ENCODE measurements at regions not wholly inside any gene's neighbourhood (a gene's known extent, or its start where the extent isn't known, plus 50 kb on each side); places are given as distances from the start of the nearest gene placed in this dataset.

DNA sequence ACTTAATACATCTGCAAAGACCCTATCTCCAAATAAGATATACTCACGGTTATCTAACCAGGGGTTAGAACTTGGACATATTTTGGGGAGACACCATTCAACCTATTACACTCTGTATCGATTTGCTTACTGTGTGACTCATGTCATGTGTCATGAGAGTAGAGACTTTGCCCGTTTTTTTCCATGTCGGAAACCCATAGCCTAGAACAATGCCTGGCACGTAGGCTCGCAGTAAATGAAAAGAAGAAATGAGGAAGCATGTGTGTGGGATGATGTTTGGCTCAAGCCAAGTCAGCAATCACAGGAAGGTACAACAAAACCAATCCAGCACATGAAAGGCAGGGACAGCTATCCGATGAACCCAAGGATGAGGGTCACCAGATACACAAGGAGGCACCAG, 94.6 kb upstream of the DNAH5 start:
- no peaks in the 10 kb centered on the region for H3K4me1 ChIP-seq (ENCODE audit: control insufficient read depth, insufficient read depth, low read length)
- H3K4me3 ChIP-seq = no peak overlapping the region
- H3K9me3 ChIP-seq (replicated peaks; ENCODE audit: control insufficient read depth, insufficient read depth, low read length) = no peaks in the 10 kb centered on the region
- no peaks in the 10 kb centered on the region for H4K20me1 ChIP-seq (ENCODE audit: control insufficient read depth, insufficient read depth)
- ChIA-PET CTCF (no interaction called here), POLR2A (no interaction called here), RAD21 (ENCODE audit: unreplicated experiment) (no interaction called here), SMC1A (ENCODE audit: uncharacterized antibody, unreplicated experiment) (interaction anchor here (1.4 kb wide), 1 partner anchor 27 kb away, joined by 4 read pairs; no protein-coding TSS in a partner anchor)
- ATAC-seq (no peak), DNase-seq (ENCODE audit: low read depth, low spot score) (no peak), FAIRE-seq (no peak)
- H3K36me3 ChIP-seq (ENCODE audit: control insufficient read depth in 2 of 2, insufficient read depth in 2 of 2, low read length in 1 of 2) = no peaks in the 10 kb centered on the region
- H3K4me2 ChIP-seq (ENCODE audit: control insufficient read depth, insufficient read depth) = no peak overlapping the region
- no TSS peak for BruUV-seq (replicated peaks)
- H3K79me2 ChIP-seq (ENCODE audit: control insufficient read depth, insufficient read depth, low read length) = no peaks in the 10 kb centered on the region
- no peak overlapping the region for H3K27ac ChIP-seq (ENCODE audit: control insufficient read depth, insufficient read depth)
- peaks cover 0 to 4% of the 10 kb centered on the region in 2 experiments; a peak in 2 of 4 replicates for H3K27me3 ChIP-seq (replicated peaks in 1 of 2; ENCODE audit: control insufficient read depth in 2 of 2, insufficient read depth in 2 of 2, low read length in 1 of 2)
- intact Hi-C loops (cut with micrococcal nuclease; ENCODE audit: unreplicated experiment) (loop anchor here (1.0 kb wide), 1 partner anchor 24 kb away; no protein-coding TSS in a partner anchor), in situ Hi-C loops (cut with MboI) (no loop called here)
- TF ChIP-seq CREM (IDR thresholded peaks at IDR 0.05; ENCODE audit: low read depth) (no peak), ASH2L (IDR thresholded peaks at IDR 0.05; ENCODE audit: borderline replicate concordance, low read depth) (no peak), RBBP5 (conservative IDR thresholded peaks at IDR 0.05) (no peak), HCFC1 (IDR thresholded peaks at IDR 0.05; ENCODE audit: low read length) (no peak), KLF5 (IDR thresholded peaks at IDR 0.05; ENCODE audit: partially characterized antibody) (no peak), SMC3 (IDR thresholded peaks at IDR 0.05; ENCODE audit: borderline replicate concordance, low read length) (no peak), MYC (IDR thresholded peaks at IDR 0.05; ENCODE audit: insufficient read depth, insufficient read length, insufficient replicate concordance, low read length, severe bottlenecking) (no peak), CHD2 (IDR thresholded peaks at IDR 0.05; ENCODE audit: borderline replicate concordance, low read depth, low read length) (no peak), NBN (IDR thresholded peaks at IDR 0.05) (no peak)
- TF ChIP-seq, protein P1, sequence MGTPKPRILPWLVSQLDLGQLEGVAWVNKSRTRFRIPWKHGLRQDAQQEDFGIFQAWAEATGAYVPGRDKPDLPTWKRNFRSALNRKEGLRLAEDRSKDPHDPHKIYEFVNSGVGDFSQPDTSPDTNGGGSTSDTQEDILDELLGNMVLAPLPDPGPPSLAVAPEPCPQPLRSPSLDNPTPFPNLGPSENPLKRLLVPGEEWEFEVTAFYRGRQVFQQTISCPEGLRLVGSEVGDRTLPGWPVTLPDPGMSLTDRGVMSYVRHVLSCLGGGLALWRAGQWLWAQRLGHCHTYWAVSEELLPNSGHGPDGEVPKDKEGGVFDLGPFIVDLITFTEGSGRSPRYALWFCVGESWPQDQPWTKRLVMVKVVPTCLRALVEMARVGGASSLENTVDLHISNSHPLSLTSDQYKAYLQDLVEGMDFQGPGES (IDR thresholded peaks at IDR 0.05) = no peak
- TF ChIP-seq, protein P2, sequence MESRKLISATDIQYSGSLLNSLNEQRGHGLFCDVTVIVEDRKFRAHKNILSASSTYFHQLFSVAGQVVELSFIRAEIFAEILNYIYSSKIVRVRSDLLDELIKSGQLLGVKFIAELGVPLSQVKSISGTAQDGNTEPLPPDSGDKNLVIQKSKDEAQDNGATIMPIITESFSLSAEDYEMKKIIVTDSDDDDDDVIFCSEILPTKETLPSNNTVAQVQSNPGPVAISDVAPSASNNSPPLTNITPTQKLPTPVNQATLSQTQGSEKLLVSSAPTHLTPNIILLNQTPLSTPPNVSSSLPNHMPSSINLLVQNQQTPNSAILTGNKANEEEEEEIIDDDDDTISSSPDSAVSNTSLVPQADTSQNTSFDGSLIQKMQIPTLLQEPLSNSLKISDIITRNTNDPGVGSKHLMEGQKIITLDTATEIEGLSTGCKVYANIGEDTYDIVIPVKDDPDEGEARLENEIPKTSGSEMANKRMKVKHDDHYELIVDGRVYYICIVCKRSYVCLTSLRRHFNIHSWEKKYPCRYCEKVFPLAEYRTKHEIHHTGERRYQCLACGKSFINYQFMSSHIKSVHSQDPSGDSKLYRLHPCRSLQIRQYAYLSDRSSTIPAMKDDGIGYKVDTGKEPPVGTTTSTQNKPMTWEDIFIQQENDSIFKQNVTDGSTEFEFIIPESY (IDR thresholded peaks at IDR 0.05) = no peak
- TF ChIP-seq, protein P3, sequence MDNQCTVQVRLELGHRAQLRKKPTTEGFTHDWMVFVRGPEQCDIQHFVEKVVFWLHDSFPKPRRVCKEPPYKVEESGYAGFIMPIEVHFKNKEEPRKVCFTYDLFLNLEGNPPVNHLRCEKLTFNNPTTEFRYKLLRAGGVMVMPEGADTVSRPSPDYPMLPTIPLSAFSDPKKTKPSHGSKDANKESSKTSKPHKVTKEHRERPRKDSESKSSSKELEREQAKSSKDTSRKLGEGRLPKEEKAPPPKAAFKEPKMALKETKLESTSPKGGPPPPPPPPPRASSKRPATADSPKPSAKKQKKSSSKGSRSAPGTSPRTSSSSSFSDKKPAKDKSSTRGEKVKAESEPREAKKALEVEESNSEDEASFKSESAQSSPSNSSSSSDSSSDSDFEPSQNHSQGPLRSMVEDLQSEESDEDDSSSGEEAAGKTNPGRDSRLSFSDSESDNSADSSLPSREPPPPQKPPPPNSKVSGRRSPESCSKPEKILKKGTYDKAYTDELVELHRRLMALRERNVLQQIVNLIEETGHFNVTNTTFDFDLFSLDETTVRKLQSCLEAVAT (IDR thresholded peaks at IDR 0.05) = no peak
- no peak overlapping the region for H3K9ac ChIP-seq (ENCODE audit: control insufficient read depth, insufficient read depth, low read length)
- 17% methylated on average over 7 of the region's 7 CpGs for WGBS (ENCODE audit: insufficient coverage, insufficient replicate concordance, low lambda C conversion rate, missing lambda C conversion rate)
- H2AFZ ChIP-seq (ENCODE audit: control insufficient read depth, low read depth, low read length) = no peak overlapping the region
